GM18867 (cell line): ENCODE measurements at regions not wholly inside any gene's neighbourhood (a gene's known extent, or its start where the extent isn't known, plus 50 kb on each side); places are given as distances from the start of the nearest gene placed in this dataset.
"Not testable (repeated sequence)": the region's sequence is repeated elsewhere in the genome, so short reads cannot be mapped to it uniquely, and the experiment has no call there.

Experiments
- ATAC-seq: cut with Tn5 transposase; IDR thresholded peaks from one replicate; pipeline ENCODE4 v1.9.1; 2021; ENCODE audit warnings: mild to moderate bottlenecking, moderate library complexity; ENCODE audit not compliant: unreplicated experiment

GRCh38 chr4:186775902-186776301 is 52.2 kb upstream of the FAT1 start:
- no peak for ATAC-seq

- ATAC-seq = no peak
These were observed 54.5 kb upstream of the FAT1 start for GRCh38 chr4:186778134-186778533.

GRCh38 chr4:186780291-186781031 is 56.8 kb upstream of the FAT1 start:
- ATAC-seq = no peak

GRCh38 chr4:186781032-186781917 is 57.6 kb upstream of the FAT1 start:
- ATAC-seq = no peak

- no peak for ATAC-seq
These were observed 58.6 kb upstream of the FAT1 start for GRCh38 chr4:186782302-186782701.

- no peak for ATAC-seq
These were observed 63.9 kb upstream of the FAT1 start for GRCh38 chr4:186787536-186787935.

- ATAC-seq = no peak
These were observed 66.0 kb upstream of the FAT1 start for GRCh38 chr4:186789651-186790050.

GRCh38 chr4:186790630-186791029 is 67.0 kb upstream of the FAT1 start:
- no peak for ATAC-seq

GRCh38 chr4:186792728-186793366 is 69.2 kb upstream of the FAT1 start:
- peak; percentile 86 for ATAC-seq

GRCh38 chr4:186798951-186799659 is 75.4 kb upstream of the FAT1 start:
- peak; percentile 54 for ATAC-seq

GRCh38 chr4:186805020-186805820 is 81.6 kb upstream of the FAT1 start:
- no peak for ATAC-seq

- not testable (repeated sequence) for ATAC-seq
These were observed 82.3 kb upstream of the FAT1 start for GRCh38 chr4:186805917-186806316.

- no peak for ATAC-seq
These were observed 83.2 kb upstream of the FAT1 start for GRCh38 chr4:186806679-186807421.

GRCh38 chr4:186807808-186808629 is 84.4 kb upstream of the FAT1 start:
- ATAC-seq = peak; percentile 18

GRCh38 chr4:186808630-186809018 is 85.0 kb upstream of the FAT1 start:
- peak; percentile 45 for ATAC-seq

GRCh38 chr4:186809070-186809469 is 85.4 kb upstream of the FAT1 start:
- ATAC-seq = no peak

- ATAC-seq = no peak
These were observed 87.0 kb upstream of the FAT1 start for GRCh38 chr4:186810613-186811150.

- no peak for ATAC-seq
These were observed 88.9 kb upstream of the FAT1 start for GRCh38 chr4:186812592-186812991.
